Epithelial cell of proximal tubule (primary cell): ENCODE measurements at regions not wholly inside any gene's neighbourhood (a gene's known extent, or its start where the extent isn't known, plus 50 kb on each side); places are given as distances from the start of the nearest gene placed in this dataset.

Source experiments
- DNase-seq: peaks from one replicate; pipeline ENCODE4 v3.0.0-alpha.2; 2011; ENCODE audit warnings: low read depth
- H3K4me3 ChIP-seq: 2 replicates; pipeline ENCODE4 v1.5.1; 2011; ENCODE audit warnings: low read depth, mild to moderate bottlenecking, low read length
- TF ChIP-seq, protein P1 (sequence below): conservative IDR thresholded peaks from 2 replicates; pipeline ENCODE4 v1.5.1; 2012; ENCODE audit warnings: low read depth, mild to moderate bottlenecking, low read length

DNA sequence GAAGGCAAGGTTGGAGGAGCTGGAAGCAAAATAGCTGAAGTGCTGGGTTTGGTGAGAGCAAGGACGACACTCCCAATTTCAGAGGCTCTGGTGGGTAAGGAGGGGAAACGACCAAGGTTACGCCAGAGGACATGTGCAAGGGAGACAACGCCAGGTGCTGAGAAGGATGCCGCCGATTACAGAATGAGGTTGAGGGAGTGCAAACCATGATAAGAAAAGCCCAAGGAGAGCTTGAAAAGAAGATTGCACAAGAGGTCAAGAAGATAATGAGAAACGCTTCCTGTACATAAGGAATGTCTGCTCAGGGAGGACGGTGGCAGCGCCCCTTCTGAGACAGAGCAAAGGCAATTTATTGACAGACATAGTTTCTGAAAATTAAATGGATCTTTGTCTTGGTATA lies 382.0 kb upstream of the PROX1 start:
- H3K4me3 ChIP-seq = no peak overlapping the region
- TF ChIP-seq, protein P1, sequence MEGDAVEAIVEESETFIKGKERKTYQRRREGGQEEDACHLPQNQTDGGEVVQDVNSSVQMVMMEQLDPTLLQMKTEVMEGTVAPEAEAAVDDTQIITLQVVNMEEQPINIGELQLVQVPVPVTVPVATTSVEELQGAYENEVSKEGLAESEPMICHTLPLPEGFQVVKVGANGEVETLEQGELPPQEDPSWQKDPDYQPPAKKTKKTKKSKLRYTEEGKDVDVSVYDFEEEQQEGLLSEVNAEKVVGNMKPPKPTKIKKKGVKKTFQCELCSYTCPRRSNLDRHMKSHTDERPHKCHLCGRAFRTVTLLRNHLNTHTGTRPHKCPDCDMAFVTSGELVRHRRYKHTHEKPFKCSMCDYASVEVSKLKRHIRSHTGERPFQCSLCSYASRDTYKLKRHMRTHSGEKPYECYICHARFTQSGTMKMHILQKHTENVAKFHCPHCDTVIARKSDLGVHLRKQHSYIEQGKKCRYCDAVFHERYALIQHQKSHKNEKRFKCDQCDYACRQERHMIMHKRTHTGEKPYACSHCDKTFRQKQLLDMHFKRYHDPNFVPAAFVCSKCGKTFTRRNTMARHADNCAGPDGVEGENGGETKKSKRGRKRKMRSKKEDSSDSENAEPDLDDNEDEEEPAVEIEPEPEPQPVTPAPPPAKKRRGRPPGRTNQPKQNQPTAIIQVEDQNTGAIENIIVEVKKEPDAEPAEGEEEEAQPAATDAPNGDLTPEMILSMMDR = no peak
- no peak for DNase-seq

DNA sequence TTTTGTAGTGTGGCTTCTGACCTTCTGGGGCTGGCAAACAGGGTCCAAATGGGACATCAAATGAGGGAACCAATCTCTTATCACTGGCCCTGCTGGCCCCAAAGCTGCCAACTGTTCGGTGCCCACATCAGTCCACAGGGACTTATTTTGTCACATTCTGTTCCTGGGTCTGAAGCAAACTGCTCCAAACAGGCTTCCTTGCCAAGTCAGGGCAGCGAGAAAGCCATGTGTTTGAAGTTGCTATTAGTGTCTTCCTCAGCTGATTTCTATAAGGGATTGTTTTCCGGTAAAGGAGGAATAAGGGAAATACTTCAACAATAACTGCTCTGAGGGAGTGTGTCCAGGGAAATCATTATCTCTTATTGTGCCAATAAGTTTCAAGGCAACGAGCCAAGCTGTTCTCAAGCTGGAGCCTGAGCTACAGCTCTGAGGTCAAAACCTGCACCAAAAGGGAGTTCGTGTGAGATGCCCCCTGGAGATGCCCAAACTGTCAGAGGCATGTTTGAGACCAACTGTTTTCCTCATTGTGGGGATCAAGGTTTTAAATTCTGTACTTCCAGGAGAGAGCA lies 381.4 kb upstream of the PROX1 start:
- TF ChIP-seq, protein P1 = no peak
- DNase-seq = no peak
- no peak overlapping the region for H3K4me3 ChIP-seq

GRCh38 chr1:213613549-213613948 lies 374.2 kb upstream of the PROX1 start:
- no peak overlapping the region for H3K4me3 ChIP-seq
- TF ChIP-seq, protein P1 = no peak
- no peak for DNase-seq

DNA sequence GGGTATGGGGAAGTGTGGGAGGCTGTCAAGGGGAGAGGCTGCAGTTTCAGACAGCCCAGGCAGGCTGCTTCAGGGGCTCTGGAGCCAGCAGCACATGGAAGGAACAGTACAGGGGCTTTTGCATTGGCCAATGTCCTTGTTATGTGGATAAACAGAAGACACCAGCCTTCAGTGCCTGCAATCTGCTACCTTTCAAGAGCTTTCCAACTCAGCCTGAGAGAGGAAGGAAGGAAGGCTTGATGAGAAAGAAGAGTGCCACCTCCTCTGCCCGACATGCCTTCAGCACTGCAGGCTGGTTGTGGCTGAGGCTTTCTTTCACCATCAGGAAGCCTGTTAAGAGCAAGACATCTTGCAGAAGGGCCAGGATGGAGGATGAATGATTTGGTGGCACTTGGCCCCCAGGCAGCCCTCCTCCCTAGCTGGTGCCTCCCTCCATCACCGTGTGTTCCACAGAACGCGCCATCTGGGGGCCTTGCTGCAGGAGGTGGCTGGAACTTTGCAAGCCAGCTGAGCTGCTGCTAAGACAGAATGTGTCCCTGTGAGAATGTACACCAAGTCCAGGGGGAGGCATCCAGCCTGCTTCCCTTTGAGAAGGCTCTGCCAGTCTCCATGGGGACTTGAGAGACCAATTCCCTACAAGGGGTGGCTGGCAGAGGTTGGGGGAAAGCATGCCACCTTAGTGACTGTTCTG lies 372.4 kb upstream of the PROX1 start:
- TF ChIP-seq, protein P1 = no peak
- H3K4me3 ChIP-seq = no peak overlapping the region
- no peak for DNase-seq

DNA sequence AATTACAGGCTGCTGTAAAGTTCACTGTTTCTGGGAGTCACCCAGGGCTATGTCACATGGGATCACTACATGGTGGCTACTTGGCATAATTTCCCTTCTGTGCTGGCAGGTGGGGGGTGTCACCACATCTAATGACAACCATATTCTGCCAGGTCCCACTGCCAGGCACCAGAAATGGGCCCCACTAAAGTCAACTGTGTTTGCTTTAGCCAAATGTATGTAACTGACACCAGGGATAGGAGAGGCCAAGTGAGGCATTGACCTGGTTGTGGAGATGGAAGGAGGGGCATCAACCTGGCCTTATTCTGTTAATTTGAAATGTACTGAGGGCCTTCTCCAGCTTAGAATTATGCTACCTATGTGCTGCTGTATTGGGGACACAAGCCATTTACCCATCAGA lies 370.6 kb upstream of the PROX1 start:
- DNase-seq = no peak
- TF ChIP-seq, protein P1 = no peak

DNA sequence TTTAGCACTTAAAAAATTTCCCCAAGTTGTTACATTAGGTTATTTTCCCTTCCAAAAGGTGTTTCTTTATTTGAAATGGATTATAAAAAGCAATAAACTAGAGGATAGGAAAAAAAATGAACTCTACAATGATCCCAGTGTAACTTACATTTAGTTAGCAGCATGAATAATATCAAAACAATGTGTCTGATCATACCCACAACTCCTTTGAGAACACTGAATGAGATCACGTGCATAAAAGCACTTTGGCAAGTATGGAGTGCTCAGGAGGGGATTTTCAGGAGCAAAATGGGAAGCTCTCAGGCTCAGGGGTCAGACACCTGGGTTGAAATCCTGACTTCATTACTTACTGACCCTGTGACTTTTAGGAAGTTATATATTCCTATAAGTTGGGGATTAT lies 369.7 kb upstream of the PROX1 start:
- no peak for DNase-seq
- TF ChIP-seq, protein P1 = no peak
- no peak overlapping the region for H3K4me3 ChIP-seq

More for the DNA sequence above, 370.6 kb upstream of the PROX1 start:
- H3K4me3 ChIP-seq = no peak overlapping the region

- no peak overlapping the region for H3K4me3 ChIP-seq
- no peak for DNase-seq
- TF ChIP-seq, protein P1 = no peak
Observed at GRCh38 chr1:213619026-213619425, 368.7 kb upstream of the PROX1 start.
